Activated T-cell treated with anti-CD3 and anti-CD28 coated beads, Interleukin-2, amount 50 U/mL, for 48 hours (primary cell): ENCODE measurements at regions not wholly inside any gene's neighbourhood (a gene's known extent, or its start where the extent isn't known, plus 50 kb on each side); places are given as distances from the start of the nearest gene placed in this dataset.
"Not testable (repeated sequence)": the region's sequence is repeated elsewhere in the genome, so short reads cannot be mapped to it uniquely, and the experiment has no call there.

Source experiments
- DNase-seq, 2 experiments: peaks; one replicate each; pipeline ENCODE4 v3.0.0-alpha.2; 2020

GRCh38 chr7:149714081-149714909 lies 59.1 kb downstream of the ZNF467 start:
- peak; percentile 94 to 96 for DNase-seq

DNA sequence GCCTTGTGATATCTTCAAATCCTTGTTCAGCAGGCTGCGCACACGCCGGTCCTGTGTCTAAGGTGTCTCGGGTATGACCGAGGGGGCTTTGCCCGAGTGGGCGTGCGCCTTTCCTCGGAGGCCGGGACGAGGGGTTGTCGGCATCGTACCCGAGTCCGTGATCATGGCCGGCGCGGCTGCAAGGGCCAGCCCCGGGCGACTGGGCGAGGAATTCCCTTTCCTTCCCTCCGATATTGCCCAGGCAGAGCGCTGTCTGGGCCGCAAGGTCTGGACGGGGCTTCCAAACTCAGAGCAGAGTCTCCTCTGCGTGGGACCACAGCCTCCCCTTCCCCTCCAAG lies 59.7 kb downstream of the ZNF467 start:
- DNase-seq, result peak in 1 of 2 experiments; percentile 18

- DNase-seq, result peak in 1 of 2 experiments; percentile 12
Measured at GRCh38 chr7:149713061-149713730, 60.2 kb downstream of the ZNF467 start.

DNA sequence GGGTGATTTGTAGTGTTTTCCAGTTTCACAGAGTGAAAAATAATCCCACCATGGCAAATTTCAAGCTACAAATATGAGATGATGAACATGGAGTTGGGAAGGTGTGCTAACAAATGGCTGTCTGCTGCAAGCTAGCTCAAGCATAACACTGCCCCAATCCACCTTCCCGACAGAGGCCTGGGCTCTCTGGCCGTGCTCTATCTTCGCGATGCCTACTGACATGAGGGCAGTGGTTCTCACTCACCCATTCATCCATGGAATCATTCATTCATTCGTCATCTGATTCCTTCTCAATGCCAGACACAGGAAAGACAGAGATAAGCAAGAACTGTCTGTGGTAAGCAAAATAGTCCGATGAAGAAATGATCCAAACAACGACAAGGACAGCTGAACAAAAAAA lies 65.4 kb downstream of the ZNF467 start:
- no peak for DNase-seq

GRCh38 chr7:149707448-149707886 lies 65.9 kb downstream of the ZNF467 start:
- DNase-seq, result no peak

DNA sequence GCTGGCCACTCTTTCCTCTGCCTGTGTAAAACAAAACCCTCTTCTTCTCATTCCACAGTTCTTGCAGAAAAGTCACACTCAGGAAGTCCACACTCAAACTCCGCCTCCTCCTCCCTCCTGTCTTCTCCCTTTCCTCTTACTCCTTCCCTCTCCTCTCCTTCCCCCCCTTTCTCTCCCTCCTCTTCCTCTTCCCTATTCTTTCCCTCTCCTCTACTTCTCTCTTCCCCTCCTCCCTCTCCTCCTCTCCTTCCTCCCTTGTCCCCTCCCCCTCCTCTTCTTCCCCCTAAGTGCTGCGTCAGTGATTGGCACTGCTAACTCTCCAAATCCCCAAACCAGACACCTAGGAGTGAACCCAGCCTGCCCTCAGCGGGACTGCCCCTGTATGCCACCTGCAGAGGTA lies 67.0 kb downstream of the ZNF467 start:
- no peak for DNase-seq

- no peak for DNase-seq
Measured at GRCh38 chr7:149704507-149704906, 68.9 kb downstream of the ZNF467 start.

DNA sequence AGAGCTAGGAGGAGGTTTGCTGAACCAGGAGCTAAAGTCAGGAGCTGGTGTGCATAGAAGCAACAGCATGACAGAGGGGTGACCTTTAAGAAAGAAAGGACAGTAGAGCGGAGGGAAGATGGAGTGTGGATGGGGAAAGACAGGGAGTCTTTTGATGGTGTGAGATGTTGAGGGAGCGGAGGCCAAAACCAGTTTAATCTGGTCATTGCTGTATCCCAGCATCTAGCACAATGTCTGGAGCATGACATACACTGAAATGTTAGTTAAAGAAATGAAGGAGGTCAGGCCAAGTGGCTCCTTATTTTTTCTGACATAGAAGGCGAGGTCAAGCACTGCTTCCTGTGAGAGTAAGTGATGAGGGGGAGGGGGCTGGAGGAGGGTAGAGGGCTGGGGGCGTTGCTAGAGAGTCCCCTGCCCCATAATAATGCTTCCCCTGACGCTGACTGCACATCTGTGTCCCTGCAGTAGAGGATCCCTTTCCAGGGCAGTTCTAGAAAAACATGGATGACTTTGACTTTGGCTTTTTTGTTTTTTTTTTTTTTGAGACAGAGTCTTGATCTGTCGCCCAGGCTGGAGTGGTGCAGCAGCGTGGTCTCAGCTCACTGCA lies 70.2 kb downstream of the ZNF467 start:
- DNase-seq, result no peak

DNA sequence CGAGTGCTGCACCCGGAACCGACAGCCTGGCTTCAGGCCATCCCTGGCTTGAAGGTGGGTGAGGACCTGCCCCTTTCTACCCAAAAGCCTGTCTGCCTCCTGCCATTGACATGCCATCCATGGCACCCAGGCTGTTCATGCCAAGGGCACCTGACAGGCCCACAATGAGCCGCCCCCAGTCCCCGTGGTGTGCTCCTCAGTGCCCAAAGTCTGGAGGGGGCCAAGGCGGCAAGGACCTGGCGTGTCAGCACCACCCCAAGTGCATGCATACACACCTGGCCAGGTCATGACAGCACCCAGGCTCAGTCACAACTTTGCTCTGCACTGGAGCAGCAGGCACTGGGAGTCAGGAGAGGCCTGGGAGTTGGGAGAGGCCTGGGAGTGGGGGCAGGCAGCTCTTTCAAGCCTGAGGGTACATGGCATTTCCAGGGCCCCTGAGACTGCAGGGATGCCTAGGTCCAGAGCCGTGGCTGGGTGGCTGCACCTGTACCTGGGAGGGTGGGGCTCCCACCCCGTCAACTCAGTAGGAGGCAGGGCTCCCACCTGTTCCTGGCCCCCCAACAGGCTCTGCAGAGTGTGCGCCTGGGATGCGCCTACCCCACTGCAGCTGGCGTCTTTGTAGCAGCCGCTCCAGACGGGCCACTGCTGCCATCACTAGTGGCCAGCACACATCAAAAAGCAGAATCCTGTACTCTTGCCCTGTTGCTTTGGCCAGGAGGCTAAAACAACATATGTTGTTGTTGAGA lies 71.7 kb downstream of the ZNF467 start:
- no peak for DNase-seq

DNA sequence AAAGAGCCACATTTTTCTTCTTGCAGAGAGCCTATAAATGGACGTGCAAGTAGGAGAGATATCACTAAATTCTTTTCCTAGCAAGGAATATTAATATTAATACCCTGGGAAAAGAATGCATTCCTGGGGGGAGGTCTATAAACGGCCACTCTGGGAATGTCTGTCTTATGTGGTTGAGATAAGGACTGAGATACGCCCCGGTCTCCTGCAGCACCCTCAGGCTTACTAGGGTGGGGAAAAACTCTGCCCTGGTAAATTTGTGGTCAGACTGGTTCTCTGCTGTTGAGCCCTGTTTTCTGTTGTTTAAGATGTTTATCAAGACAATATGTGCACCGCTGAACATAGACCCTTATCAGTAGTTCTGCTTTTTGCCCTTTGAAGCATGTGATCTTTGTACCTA lies 75.6 kb downstream of the ZNF467 start:
- not testable (repeated sequence) for DNase-seq

GRCh38 chr7:149696280-149696679 lies 77.1 kb downstream of the ZNF467 start:
- DNase-seq, result no peak

GRCh38 chr7:149692557-149692982 lies 80.8 kb downstream of the ZNF467 start:
- DNase-seq, result no peak

DNA sequence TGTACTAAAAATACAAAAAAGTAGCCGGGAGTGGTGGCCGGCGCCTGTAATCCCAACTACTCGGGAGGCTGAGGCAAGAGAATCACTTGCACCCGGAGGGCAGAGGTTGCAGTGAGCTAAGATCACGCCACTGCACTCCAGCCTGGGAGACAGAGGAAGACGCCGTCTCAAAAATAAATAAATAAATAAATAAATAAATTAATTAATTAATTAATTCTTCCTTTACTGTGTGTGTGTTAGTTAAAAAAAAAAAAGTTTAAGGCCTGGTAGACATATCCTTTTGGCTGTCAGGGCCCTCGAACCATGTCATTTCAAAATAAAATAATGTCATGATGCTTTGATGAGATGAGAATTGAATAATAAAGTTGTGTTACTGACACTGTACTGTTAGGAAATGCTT lies 81.3 kb downstream of the ZNF467 start:
- DNase-seq, result no peak

DNA sequence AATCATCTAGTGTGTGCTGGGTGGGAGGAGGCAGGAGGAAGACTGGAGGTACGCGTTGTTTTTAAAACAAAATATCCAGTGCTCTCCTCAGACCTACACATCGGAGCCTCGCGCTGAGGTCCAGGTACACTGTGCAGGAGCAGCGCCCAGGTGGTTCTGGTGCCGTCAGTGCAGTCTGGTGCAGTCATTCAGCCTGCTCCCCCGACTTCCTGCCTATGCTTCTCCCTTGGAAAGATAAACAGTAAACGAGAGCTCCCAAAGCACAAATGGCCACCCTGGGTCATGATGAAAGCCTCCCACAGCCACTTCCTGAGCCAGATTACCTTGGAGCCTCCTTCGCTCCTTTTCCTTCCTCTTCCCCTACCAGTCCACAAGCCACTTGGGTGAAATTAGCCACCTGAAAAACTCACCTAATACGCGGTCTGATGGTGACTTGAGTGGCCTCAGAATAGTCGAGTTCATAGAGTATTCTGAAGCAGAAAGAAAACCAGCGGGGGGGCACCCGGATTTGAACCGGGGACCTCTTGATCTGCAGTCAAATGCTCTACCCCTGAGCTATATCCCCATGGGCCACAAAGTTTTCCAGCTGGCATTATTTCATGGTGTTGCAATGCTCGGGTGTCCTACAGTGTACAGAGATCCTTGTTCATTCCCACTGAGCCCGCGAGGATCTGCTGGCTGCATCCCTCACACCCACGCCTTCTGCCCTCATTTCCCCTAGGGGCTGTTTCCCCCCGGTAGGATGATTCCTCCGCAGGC lies 82.5 kb downstream of the ZNF467 start:
- DNase-seq, result peak; percentile 56 to 58

DNA sequence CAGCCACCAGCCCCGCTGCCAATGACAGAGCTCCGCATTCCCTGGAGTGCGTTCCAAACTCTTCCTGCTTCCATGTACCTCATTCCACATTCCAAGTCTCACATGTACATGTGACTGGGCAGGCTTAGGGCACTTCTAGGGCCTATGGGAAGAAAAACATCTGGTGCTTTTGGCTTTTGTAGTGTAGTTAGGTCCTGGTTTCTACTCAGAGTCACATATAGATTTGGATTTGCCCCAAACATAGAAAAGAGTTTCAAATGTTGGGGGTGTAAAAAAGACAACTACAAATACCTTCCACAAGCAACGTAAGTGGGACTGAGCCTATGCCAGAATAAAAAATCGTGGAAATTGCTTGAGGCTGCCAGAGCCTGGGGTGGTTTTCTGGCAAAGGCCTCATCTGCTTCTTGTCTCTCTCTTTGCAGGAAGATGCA lies 84.1 kb downstream of the ZNF467 start:
- DNase-seq, result no peak

GRCh38 chr7:149688836-149689235 lies 84.6 kb downstream of the ZNF467 start:
- DNase-seq, result no peak

DNA sequence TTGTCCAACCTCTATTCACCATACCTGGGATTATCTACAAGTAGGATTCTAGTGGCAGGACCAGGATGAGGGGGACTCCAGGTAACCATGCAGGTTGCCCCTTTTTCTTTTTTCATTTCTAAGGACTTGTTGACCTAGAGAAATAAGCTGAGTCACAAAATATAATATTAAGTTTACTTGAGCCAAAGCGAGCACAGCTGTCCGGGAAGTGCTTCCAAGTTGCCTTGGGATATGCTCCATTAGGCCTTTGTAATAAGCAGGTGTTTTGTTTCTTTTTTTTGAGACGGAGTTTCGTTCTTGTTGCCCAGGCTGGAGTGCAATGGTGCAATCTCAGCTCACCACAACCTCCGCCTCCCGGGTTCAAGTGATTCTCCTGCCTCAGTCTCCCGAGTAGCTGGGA lies 85.6 kb downstream of the ZNF467 start:
- DNase-seq, result not testable (repeated sequence)

DNA sequence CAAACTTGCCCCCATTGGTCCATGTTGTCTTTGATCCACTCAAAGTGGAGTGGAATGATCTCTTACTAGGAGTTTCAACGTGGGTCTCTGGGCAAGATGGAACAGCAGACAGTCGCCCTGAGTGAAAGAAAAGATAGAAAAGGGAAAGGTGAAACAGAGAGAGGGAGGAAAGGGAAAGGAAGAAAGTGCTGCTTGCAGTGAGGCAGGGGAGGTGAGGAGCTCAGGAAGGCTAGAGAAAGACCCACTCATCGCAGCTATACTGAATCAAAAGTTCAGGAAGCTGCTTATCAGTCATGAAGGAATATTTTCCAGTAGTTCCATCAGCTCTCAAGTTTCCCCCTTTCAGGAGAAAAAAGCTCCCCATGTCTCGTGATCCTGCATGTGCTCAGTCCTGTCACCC lies 86.9 kb downstream of the ZNF467 start:
- no peak for DNase-seq

DNA sequence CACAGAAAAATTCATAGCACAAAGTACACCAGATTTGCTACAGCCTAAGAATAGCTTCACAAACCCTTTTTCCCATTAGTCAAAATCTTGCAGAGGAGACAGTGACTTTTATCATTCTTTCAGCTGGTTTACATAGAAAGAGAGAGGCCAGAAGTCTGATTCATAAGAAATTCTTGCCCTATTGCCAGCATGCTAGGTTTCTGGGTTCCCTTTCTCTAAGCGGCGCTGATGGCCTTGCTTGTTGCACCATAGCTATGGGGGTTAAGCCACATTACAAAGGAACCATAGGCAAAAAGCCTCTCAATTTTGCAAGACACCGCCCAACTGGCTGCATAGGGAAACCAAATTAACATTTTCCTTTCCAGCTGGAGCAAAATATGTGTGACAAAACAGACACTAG lies 87.4 kb downstream of the ZNF467 start:
- DNase-seq, result no peak

DNA sequence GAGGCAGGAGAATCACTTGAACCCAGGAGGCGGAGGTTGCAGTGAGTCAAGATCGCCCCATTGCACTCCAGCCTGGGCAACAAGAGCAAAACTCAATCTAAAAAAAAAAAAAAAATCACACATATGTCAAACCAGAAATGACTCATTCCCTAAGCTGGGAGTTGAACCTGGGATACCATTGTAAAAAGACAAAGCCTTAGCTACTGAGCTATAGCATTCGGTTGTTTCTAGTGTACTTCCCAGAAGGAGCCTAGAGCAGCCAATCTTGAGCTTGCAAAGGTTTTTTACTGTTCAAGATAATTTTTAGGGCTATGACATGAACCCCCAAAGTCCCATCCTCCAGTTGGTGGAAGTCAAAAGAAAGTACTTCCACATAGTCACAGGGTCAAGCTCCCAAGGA lies 87.9 kb downstream of the ZNF467 start:
- no peak for DNase-seq

- no peak for DNase-seq
Measured at GRCh38 chr7:149683898-149684297, 89.5 kb downstream of the ZNF467 start.

DNA sequence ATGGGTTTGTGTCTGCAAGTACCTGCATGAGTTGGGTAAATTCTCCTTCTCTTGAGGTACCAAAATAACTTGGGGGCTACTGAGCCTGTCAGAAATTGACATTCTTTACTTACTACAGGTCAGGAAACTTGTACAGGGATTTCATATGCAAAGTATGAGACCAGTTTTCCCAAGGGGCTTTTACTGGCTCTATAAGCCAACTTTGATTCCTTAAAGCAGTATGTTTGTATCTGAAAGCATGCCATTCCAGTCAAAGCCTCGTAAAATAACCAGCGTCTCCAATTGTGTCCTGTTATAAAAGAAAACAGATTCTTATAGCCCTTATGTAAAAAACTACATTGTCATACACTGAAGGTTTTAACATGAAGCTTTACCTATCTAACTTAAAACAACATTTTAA lies 90.2 kb downstream of the ZNF467 start:
- no peak for DNase-seq
